Mesenchymal stem cell (in vitro differentiated cells and primary cell): ENCODE measurements at regions not wholly inside any gene's neighbourhood (a gene's known extent, or its start where the extent isn't known, plus 50 kb on each side); places are given as distances from the start of the nearest gene placed in this dataset.

ENCODE experiments used
- DNase-seq: peaks from one replicate; pipeline ENCODE4 v3.0.0-alpha.2; 2013
- H2AFZ ChIP-seq: one replicate; pipeline ENCODE4 v1.6.1; 2013; ENCODE audit warnings: low read depth, mild to moderate bottlenecking, control low read depth, inconsistent platforms, low read length, moderate library complexity
- H2AK5ac ChIP-seq: 2 replicates; pipeline ENCODE4 v1.6.1; 2013; ENCODE audit warnings: low read length, moderate library complexity, mild to moderate bottlenecking, inconsistent platforms; ENCODE audit not compliant: severe bottlenecking
- H2BK120ac ChIP-seq: one replicate; pipeline ENCODE4 v1.6.1; 2013; ENCODE audit warnings: low read depth, mild to moderate bottlenecking, inconsistent platforms, low read length, moderate library complexity
- H2BK12ac ChIP-seq, 2 experiments: one replicate each; pipeline ENCODE4 v1.6.1; 2013; ENCODE audit warnings: inconsistent platforms in 2 of 2, low read length in 2 of 2, mild to moderate bottlenecking in 2 of 2, moderate library complexity in 2 of 2, control low read depth in 1 of 2
- H2BK15ac ChIP-seq: one replicate; pipeline ENCODE4 v1.6.1; 2013; ENCODE audit warnings: mild to moderate bottlenecking, low read depth, inconsistent platforms; ENCODE audit not compliant: poor library complexity, severe bottlenecking
- H2BK5ac ChIP-seq: 2 replicates; pipeline ENCODE4 v1.6.1; 2013; ENCODE audit warnings: low read depth, mild to moderate bottlenecking, low read length, control low read depth, inconsistent platforms; ENCODE audit not compliant: poor library complexity, severe bottlenecking
- H3K14ac ChIP-seq, 2 experiments: one replicate each; pipeline ENCODE4 v1.6.1; 2013; ENCODE audit warnings: inconsistent platforms in 2 of 2, low read length in 2 of 2, control low read depth in 1 of 2, mild to moderate bottlenecking in 1 of 2, moderate library complexity in 1 of 2
- H3K18ac ChIP-seq, 2 experiments: one replicate each; pipeline ENCODE4 v1.6.1; 2013; ENCODE audit warnings: inconsistent platforms in 2 of 2, low read length in 2 of 2, control low read depth in 1 of 2, low read depth in 1 of 2, mild to moderate bottlenecking in 1 of 2
- H3K23ac ChIP-seq, 2 experiments: one replicate each; pipeline ENCODE4 v1.6.1; 2013; ENCODE audit warnings: inconsistent platforms in 2 of 2, low read length in 2 of 2, mild to moderate bottlenecking in 2 of 2, moderate library complexity in 2 of 2, control low read depth in 1 of 2
- H3K27ac ChIP-seq: 2 replicates; pipeline ENCODE4 v1.5.1; 2013; ENCODE audit warnings: mild to moderate bottlenecking, moderate library complexity, low read length, control low read depth, inconsistent platforms; ENCODE audit not compliant: poor library complexity, severe bottlenecking
- H3K27me3 ChIP-seq, 2 experiments: 2 replicates each; pipeline versions ENCODE4 v1.6.1 to v1.7.0; 2013; ENCODE audit warnings: low read length in 2 of 2, mild to moderate bottlenecking in 2 of 2, moderate library complexity in 2 of 2, control low read depth in 1 of 2, inconsistent platforms in 1 of 2; ENCODE audit not compliant: control insufficient read depth in 1 of 2, insufficient read depth in 1 of 2
- H3K36me3 ChIP-seq, 2 experiments: 2 replicates each; pipeline versions ENCODE4 v1.6.1 to v1.7.0; 2013; ENCODE audit warnings: low read length in 2 of 2, control low read depth in 1 of 2, inconsistent platforms in 1 of 2, low read depth in 1 of 2, mild to moderate bottlenecking in 1 of 2; ENCODE audit not compliant: insufficient read depth in 2 of 2, control insufficient read depth in 1 of 2
- H3K4ac ChIP-seq, 2 experiments: one replicate each; pipeline ENCODE4 v1.6.1; 2013; ENCODE audit warnings: inconsistent platforms in 2 of 2, low read length in 2 of 2, mild to moderate bottlenecking in 2 of 2, moderate library complexity in 2 of 2, control low read depth in 1 of 2, low read depth in 1 of 2
- H3K4me1 ChIP-seq: 2 replicates; pipeline ENCODE4 v1.6.1; 2013; ENCODE audit warnings: low read depth, low read length, control low read depth; ENCODE audit not compliant: control insufficient read depth, insufficient read depth
- H3K4me2 ChIP-seq: 2 replicates; pipeline ENCODE4 v1.6.1; 2013; ENCODE audit warnings: low read length, mild to moderate bottlenecking, inconsistent platforms; ENCODE audit not compliant: poor library complexity, severe bottlenecking
- H3K4me3 ChIP-seq, 2 experiments: 2 replicates each; pipeline versions ENCODE4 v1.5.1 to v1.7.0; 2013; ENCODE audit warnings: low read length in 2 of 2, mild to moderate bottlenecking in 2 of 2, control low read depth in 1 of 2, low read depth in 1 of 2; ENCODE audit not compliant: insufficient read depth in 1 of 2
- H3K79me1 ChIP-seq: replicated peaks from 2 replicates; pipeline ENCODE4 v1.6.1; 2013; ENCODE audit warnings: mild to moderate bottlenecking, control low read depth, low read length, inconsistent platforms; ENCODE audit not compliant: poor library complexity, severe bottlenecking
- H3K9ac ChIP-seq: 2 replicates; pipeline ENCODE4 v1.7.0; 2013; ENCODE audit warnings: mild to moderate bottlenecking, low read length, moderate library complexity
- H3K9me3 ChIP-seq: 2 replicates; pipeline ENCODE4 v1.7.0; 2013; ENCODE audit warnings: mild to moderate bottlenecking, low read length; ENCODE audit not compliant: control insufficient read depth
- H4K8ac ChIP-seq: one replicate; pipeline ENCODE4 v1.6.1; 2013; ENCODE audit warnings: inconsistent platforms, mild to moderate bottlenecking, low read length, moderate library complexity
- H4K91ac ChIP-seq: one replicate; pipeline ENCODE4 v1.6.1; 2013; ENCODE audit warnings: mild to moderate bottlenecking, low read length, inconsistent platforms
- WGBS: methylation state at CpG from one replicate; pipeline ENCODE4 v1.1.7; 2013; ENCODE audit warnings: mixed read lengths; 5-methylcytosine and 5-hydroxymethylcytosine counted together

DNA sequence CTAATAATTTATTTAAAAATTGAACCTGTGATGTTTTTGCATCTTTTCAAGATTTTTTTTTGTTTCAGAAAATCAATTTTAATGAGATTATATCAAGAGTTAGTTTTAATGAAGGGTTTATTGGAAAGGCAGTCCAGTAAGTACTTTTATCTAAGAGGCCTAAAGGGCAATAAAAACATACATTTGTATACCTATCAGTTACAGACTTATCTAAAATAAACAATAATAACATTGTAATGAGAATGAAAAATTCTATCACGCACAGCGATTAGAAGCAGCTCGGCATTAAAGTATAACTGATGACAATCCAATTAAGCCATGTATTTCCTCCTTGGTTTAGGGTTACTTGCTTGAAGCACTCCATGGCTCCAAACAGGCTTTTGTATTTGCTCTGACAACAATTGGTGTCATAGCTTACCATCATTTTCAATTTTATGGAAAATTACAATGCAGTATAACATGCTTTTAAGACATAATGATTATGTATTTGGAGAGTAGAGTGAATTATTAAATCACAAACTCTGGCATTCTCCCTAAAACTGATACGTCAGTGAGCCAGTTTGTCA is 629.4 kb downstream of the TSN start:
- H3K18ac ChIP-seq: no peak overlapping the region
- no peaks in the 10 kb centered on the region for H3K4me1 ChIP-seq
- H3K79me1 ChIP-seq: no peaks in the 10 kb centered on the region
- no peak overlapping the region for H2BK15ac ChIP-seq
- no peak overlapping the region for H3K4me3 ChIP-seq
- no peak overlapping the region for H3K4ac ChIP-seq
- no peak overlapping the region for H3K9ac ChIP-seq
- H2AFZ ChIP-seq: no peak overlapping the region
- no peak overlapping the region for H3K14ac ChIP-seq
- DNase-seq: no peak
- H2BK5ac ChIP-seq: no peak overlapping the region
- no peak overlapping the region for H2AK5ac ChIP-seq
- peaks cover 18% of the 10 kb centered on the region for H3K9me3 ChIP-seq
- no peaks in the 10 kb centered on the region for H3K27me3 ChIP-seq
- WGBS: 88% methylated on average over 4 of the region's 4 CpGs
- no peak overlapping the region for H3K27ac ChIP-seq
- H4K91ac ChIP-seq: no peak overlapping the region
- no peak overlapping the region for H2BK120ac ChIP-seq
- H4K8ac ChIP-seq: no peak overlapping the region
- H2BK12ac ChIP-seq: no peak overlapping the region
- H3K4me2 ChIP-seq: no peak overlapping the region
- H3K23ac ChIP-seq: no peak overlapping the region
- H3K36me3 ChIP-seq: no peaks in the 10 kb centered on the region

DNA sequence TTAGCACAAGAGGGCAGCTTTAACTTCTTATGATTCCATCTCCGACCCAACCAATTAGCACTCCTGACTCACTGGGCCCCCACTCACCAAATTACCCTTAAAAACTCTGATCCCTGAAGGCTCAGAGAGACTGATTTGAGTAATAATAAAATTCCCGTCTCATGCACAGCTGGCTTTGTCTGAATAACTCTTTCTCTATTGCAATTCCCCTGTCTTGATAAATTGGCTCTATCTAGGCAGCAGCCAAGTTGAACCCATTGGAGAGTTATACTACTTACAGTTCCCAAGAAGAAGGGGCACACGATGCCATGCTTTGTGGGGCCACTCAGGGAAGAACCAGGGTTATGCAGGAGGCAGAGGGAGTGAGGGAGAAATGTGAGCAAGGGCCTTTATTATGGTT is 632.8 kb downstream of the TSN start:
- no peak overlapping the region for H3K14ac ChIP-seq

DNA sequence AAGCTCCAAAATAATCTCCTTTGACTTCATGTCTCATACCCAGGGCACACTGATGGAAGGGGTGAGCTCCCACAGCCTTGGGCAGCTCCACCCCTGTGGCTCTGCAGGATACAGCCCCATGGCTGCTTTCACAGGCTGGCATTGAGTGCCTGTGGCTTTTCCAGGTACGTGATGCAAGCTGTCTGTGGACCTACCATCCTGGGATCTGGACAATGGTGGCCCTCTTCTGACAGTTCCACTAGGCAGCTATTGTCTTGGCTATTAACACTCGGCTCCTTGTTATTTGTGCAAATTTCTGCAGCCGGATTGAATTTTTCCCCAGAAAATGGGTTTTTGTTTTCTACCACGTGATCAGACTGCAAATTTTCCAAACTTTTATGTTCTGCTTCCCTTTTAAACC is 634.2 kb downstream of the TSN start:
- Histone ChIP-seq H3K4ac (no peak overlapping the region), H4K8ac (no peak overlapping the region), H3K4me3 (no peak overlapping the region), H2AFZ (no peak overlapping the region), H4K91ac (no peak overlapping the region), H3K36me3 (no peaks in the 10 kb centered on the region), H3K27ac (no peak overlapping the region), H3K4me2 (no peak overlapping the region), H3K9ac (no peak overlapping the region), H2AK5ac (no peak overlapping the region), H3K18ac (no peak overlapping the region), H3K14ac (no peak overlapping the region), H3K23ac (no peak overlapping the region), H3K4me1 (no peaks in the 10 kb centered on the region), H3K79me1 (no peaks in the 10 kb centered on the region), H3K9me3 (peaks cover 12% of the 10 kb centered on the region), H2BK15ac (no peak overlapping the region), H2BK120ac (no peak overlapping the region), H3K27me3 (no peaks in the 10 kb centered on the region), H2BK5ac (no peak overlapping the region), H2BK12ac (no peak overlapping the region)
- DNase-seq: no peak
- 55% methylated on average over 4 of the region's 4 CpGs for whole genome bisulfite sequencing

More for the DNA sequence above, 632.8 kb downstream of the TSN start:
- Histone ChIP-seq H4K8ac (no peak overlapping the region), H3K4me2 (no peak overlapping the region), H3K18ac (no peak overlapping the region), H2BK120ac (no peak overlapping the region), H3K4ac (no peak overlapping the region), H3K4me3 (no peak overlapping the region), H4K91ac (no peak overlapping the region), H2AFZ (no peak overlapping the region), H2BK5ac (no peak overlapping the region), H3K9ac (no peak overlapping the region), H3K9me3 (peaks cover 12% of the 10 kb centered on the region), H3K4me1 (no peaks in the 10 kb centered on the region), H2AK5ac (no peak overlapping the region), H3K79me1 (no peaks in the 10 kb centered on the region), H3K27me3 (no peaks in the 10 kb centered on the region), H2BK12ac (no peak overlapping the region), H3K27ac (no peak overlapping the region), H3K23ac (no peak overlapping the region), H3K36me3 (no peaks in the 10 kb centered on the region), H2BK15ac (no peak overlapping the region)
- WGBS: 57% methylated on average over 3 of the region's 3 CpGs
- DNase-seq: no peak

DNA sequence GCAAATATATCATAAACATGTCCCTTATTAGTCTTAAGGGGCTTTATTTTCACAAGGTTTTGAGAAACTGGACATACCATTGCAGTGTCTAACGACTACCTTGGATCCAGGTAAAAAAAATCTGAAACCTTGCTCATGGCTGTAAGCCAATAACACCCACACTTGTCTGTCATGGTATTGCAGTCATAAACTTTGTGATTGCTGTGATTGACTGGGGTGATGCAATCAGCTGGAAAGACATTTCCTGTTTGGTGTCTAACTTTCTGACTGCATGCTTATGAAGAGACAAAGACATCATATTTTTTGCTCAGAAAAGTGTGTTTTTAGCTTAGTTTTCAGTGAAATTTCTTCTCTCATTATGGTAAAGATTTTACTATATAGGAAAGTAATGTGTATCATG is 635.0 kb downstream of the TSN start:
- no peak overlapping the region for H2BK12ac ChIP-seq
- H2BK120ac ChIP-seq: no peak overlapping the region
- no peaks in the 10 kb centered on the region for H3K4me1 ChIP-seq
- no peaks in the 10 kb centered on the region for H3K79me1 ChIP-seq
- no peak overlapping the region for H4K91ac ChIP-seq
- H3K36me3 ChIP-seq: no peaks in the 10 kb centered on the region
- H3K14ac ChIP-seq: no peak overlapping the region
- no peak overlapping the region for H3K27ac ChIP-seq
- no peak overlapping the region for H3K4ac ChIP-seq
- 57% methylated on average over 1 of the region's 1 CpG for WGBS
- no peak for DNase-seq
- H2BK15ac ChIP-seq: no peak overlapping the region
- no peak overlapping the region for H3K9ac ChIP-seq
- H3K9me3 ChIP-seq: peaks cover 12% of the 10 kb centered on the region
- H2AFZ ChIP-seq: no peak overlapping the region
- H3K27me3 ChIP-seq: no peaks in the 10 kb centered on the region
- no peak overlapping the region for H2AK5ac ChIP-seq
- no peak overlapping the region for H3K4me2 ChIP-seq
- no peak overlapping the region for H2BK5ac ChIP-seq
- no peak overlapping the region for H3K23ac ChIP-seq
- H3K4me3 ChIP-seq: no peak overlapping the region
- no peak overlapping the region for H3K18ac ChIP-seq
- no peak overlapping the region for H4K8ac ChIP-seq
